NCI-H526 (cell line): ENCODE measurements at regions not wholly inside any gene's neighbourhood (a gene's known extent, or its start where the extent isn't known, plus 50 kb on each side); places are given as distances from the start of the nearest gene placed in this dataset.

Experiments used
- DNase-seq, 2 experiments: peaks; one replicate each; lab custom pipeline; 2025; lab: John Stamatoyannopoulos, UW

- DNase-seq = no peak
Measured at GRCh38 chr10:29687421-29688164, 52.8 kb upstream of the SVIL start.

DNA sequence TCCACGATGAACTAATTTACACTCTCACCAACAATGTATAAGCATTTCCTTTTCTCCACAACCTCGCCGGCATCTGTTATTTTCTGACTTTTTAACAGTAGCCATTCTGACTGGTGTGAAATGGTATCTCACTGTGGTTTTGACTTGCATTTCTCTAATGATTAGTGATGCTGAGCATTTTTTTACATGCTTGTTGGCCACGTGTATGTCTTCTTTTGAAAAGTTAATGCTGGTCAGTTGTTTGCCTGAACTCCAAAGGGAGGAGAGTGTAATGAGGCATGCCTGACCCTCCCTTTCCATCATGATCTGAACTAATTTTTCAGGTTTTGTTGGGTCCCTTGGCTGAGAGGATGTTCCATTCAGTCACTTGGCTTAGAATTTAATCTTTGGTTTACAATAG, 50.7 kb upstream of the SVIL start:
- DNase-seq = no peak
